OCI-LY3 (cell line): ENCODE measurements at regions not wholly inside any gene's neighbourhood (a gene's known extent, or its start where the extent isn't known, plus 50 kb on each side); places are given as distances from the start of the nearest gene placed in this dataset.

Experiments used
- H2AFZ ChIP-seq: fragments of 200-600, 300-600 bp; shearing (Covaris generic); 2 replicates; pipeline ENCODE4 v1.6.0; 2014; ENCODE audit warnings: antibody characterized with exemption, low read depth, low read length
- H3K27ac ChIP-seq: fragments of 200-600, 300-600 bp; sonication (generic); 2 replicates; pipeline ENCODE4 v1.5.1; 2014; ENCODE audit warnings: mild to moderate bottlenecking, low read length, moderate library complexity, mixed read lengths
- H3K27me3 ChIP-seq: fragments of 200-600, 300-600 bp; sonication (generic); 2 replicates; pipeline ENCODE4 v1.6.1; 2014; ENCODE audit warnings: low read depth, low read length, mixed read lengths
- H3K36me3 ChIP-seq: fragments of 200-600, 300-600 bp; sonication (generic); replicated peaks from 2 replicates; pipeline ENCODE3; 2014; ENCODE audit warnings: low read depth, low read length, mixed read lengths
- H3K4me1 ChIP-seq: fragments of 300-600, 200-600 bp; sonication (generic); 2 replicates; pipeline ENCODE4 v1.6.1; 2014; ENCODE audit warnings: low read length, mixed read lengths
- H3K4me2 ChIP-seq: fragments of 200-600, 300-600 bp; sonication (generic); 2 replicates; pipeline ENCODE4 v1.6.1; 2014; ENCODE audit warnings: low read length, mixed read lengths
- H3K4me3 ChIP-seq: fragments of 300-600, 200-600 bp; sonication (generic); 2 replicates; pipeline ENCODE4 v1.5.1; 2014; ENCODE audit warnings: antibody characterized with exemption, mild to moderate bottlenecking, low read length, moderate library complexity
- H3K79me2 ChIP-seq: fragments of 300-600, 200-600 bp; shearing (Covaris generic); 2 replicates; pipeline ENCODE4 v1.6.1; 2014; ENCODE audit warnings: mild to moderate bottlenecking, low read length, mixed read lengths
- H3K9ac ChIP-seq: fragments of 300-600, 200-600 bp; shearing (Covaris generic); 2 replicates; pipeline ENCODE4 v1.6.0; 2014; ENCODE audit warnings: mild to moderate bottlenecking, low read length, moderate library complexity
- H3K9me3 ChIP-seq: fragments of 200-600, 300-600 bp; shearing (Covaris generic); 2 replicates; pipeline ENCODE4 v1.6.1; 2014; ENCODE audit warnings: low read length, mixed read lengths; ENCODE audit not compliant: insufficient read depth
- H4K20me1 ChIP-seq: fragments of 200-600, 300-600 bp; sonication (generic); 2 replicates; pipeline ENCODE4 v1.6.1; 2016; ENCODE audit warnings: low read length, mixed read lengths; ENCODE audit not compliant: insufficient read depth
- CTCF ChIP-seq: fragments of 200-600, 300-600 bp; sonication (generic); IDR thresholded peaks from 2 replicates; pipeline ENCODE4 v1.5.1; 2014; ENCODE audit warnings: antibody characterized with exemption, low read length, low read depth
- EZH2phosphoT487 ChIP-seq: fragments of 200-600 bp; shearing (Covaris generic); IDR thresholded peaks from 2 replicates; pipeline ENCODE4 v1.6.1; 2018; ENCODE audit warnings: antibody characterized with exemption, mixed run types, low read depth

GRCh38 chr5:3944930-3945329 lies 349.3 kb downstream of the IRX1 start:
- Histone ChIP-seq H3K27ac (no peak overlapping the region), H3K27me3 (no peaks in the 10 kb centered on the region)
- TF ChIP-seq CTCF (no peak), EZH2phosphoT487 (no peak)

GRCh38 chr5:3948838-3949237 lies 353.2 kb downstream of the IRX1 start:
- Histone ChIP-seq H3K4me1 (no peaks in the 10 kb centered on the region), H3K27ac (no peak overlapping the region), H2AFZ (no peak overlapping the region), H3K9me3 (no peaks in the 10 kb centered on the region), H3K36me3 (no peaks in the 10 kb centered on the region), H4K20me1 (no peaks in the 10 kb centered on the region), H3K9ac (no peak overlapping the region), H3K4me3 (no peak overlapping the region), H3K4me2 (no peak overlapping the region), H3K27me3 (no peaks in the 10 kb centered on the region), H3K79me2 (no peaks in the 10 kb centered on the region)
- TF ChIP-seq CTCF (no peak), EZH2phosphoT487 (no peak)

More at GRCh38 chr5:3944930-3945329, 349.3 kb downstream of the IRX1 start:
- no peaks in the 10 kb centered on the region for H3K4me1 ChIP-seq
- no peak overlapping the region for H3K4me3 ChIP-seq
- no peak overlapping the region for H3K9ac ChIP-seq
- no peak overlapping the region for H3K4me2 ChIP-seq
- no peaks in the 10 kb centered on the region for H3K79me2 ChIP-seq
- H2AFZ ChIP-seq = no peak overlapping the region
- no peaks in the 10 kb centered on the region for H3K9me3 ChIP-seq
- H3K36me3 ChIP-seq = no peaks in the 10 kb centered on the region
- H4K20me1 ChIP-seq = no peaks in the 10 kb centered on the region

- H3K36me3 ChIP-seq = no peaks in the 10 kb centered on the region
- no peak overlapping the region for H3K4me2 ChIP-seq
- no peaks in the 10 kb centered on the region for H4K20me1 ChIP-seq
- H3K9me3 ChIP-seq = no peaks in the 10 kb centered on the region
- H3K27ac ChIP-seq = no peak overlapping the region
- H3K9ac ChIP-seq = no peak overlapping the region
- H2AFZ ChIP-seq = no peak overlapping the region
- no peaks in the 10 kb centered on the region for H3K27me3 ChIP-seq
- H3K4me1 ChIP-seq = no peaks in the 10 kb centered on the region
- TF ChIP-seq CTCF (no peak), EZH2phosphoT487 (no peak)
- H3K4me3 ChIP-seq = no peak overlapping the region
- H3K79me2 ChIP-seq = no peaks in the 10 kb centered on the region
Observed at GRCh38 chr5:3954199-3954598, 358.6 kb downstream of the IRX1 start.

GRCh38 chr5:3954633-3955032 lies 359.0 kb downstream of the IRX1 start:
- Histone ChIP-seq H3K4me3 (no peak overlapping the region), H4K20me1 (no peaks in the 10 kb centered on the region), H3K9me3 (no peaks in the 10 kb centered on the region), H3K4me2 (no peak overlapping the region), H2AFZ (no peak overlapping the region), H3K27ac (no peak overlapping the region), H3K27me3 (no peaks in the 10 kb centered on the region), H3K9ac (no peak overlapping the region), H3K4me1 (no peaks in the 10 kb centered on the region), H3K79me2 (no peaks in the 10 kb centered on the region), H3K36me3 (no peaks in the 10 kb centered on the region)
- TF ChIP-seq CTCF (no peak), EZH2phosphoT487 (no peak)
